ENCODE measurements at regions not wholly inside any gene's neighbourhood (a gene's known extent, or its start where the extent isn't known, plus 50 kb on each side); places are given as distances from the start of the nearest gene placed in this dataset.

- DNase-seq = no peak
Measured at GRCh38 chr1:191913260-191913977, 244.8 kb upstream of the RGS18 start.

- DNase-seq = no peak
Measured at GRCh38 chr1:191929383-191929782, 228.9 kb upstream of the RGS18 start.

DNA sequence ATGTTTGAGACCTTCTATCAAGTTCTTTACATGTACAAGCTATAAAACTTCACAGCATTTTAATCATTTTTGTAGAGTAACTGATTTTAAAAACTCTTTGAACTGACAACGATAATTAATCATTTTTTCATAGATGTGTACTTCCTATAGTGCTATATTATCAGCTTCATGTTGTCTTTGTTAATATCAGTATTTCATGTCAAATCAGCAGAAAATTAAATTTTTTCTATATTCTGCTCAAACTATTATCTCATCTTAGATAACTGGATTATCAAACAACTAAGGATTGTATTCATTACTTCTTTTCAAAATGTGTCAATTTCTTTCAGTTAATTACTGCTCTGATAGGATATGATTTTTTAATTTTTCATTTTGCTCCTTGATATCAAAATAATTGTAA, 214.6 kb upstream of the RGS18 start:
- no peak for DNase-seq

GRCh38 chr1:191953526-191953925, 204.7 kb upstream of the RGS18 start:
- no peak for DNase-seq

GRCh38 chr1:191959856-191960255, 198.4 kb upstream of the RGS18 start:
- DNase-seq = no peak

- no peak for DNase-seq
Measured at GRCh38 chr1:191963286-191963685, 195.0 kb upstream of the RGS18 start.

GRCh38 chr1:191963781-191964455, 194.3 kb upstream of the RGS18 start:
- no peak for DNase-seq

- DNase-seq = no peak
Measured at GRCh38 chr1:191969290-191969689, 189.0 kb upstream of the RGS18 start.

DNA sequence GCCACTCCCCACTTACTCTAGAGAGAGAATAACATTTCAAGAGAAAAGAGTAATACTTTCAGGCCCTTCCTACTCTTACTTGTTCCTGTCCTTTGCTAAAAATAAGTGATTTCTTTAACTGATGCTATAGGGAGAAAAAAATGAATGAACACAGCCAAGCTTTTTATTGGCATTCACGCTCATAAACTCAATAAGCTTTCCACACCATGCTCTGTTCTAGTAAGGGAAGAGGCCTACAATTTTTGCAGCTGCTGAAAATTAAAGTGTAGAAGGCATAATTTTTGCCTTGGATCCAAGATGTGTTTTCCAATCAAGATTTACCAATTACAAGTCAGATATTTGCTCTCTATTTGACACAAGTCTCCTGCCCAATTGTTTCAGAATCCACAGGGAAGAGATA, 188.1 kb upstream of the RGS18 start:
- no peak for DNase-seq

GRCh38 chr1:191971447-191971846, 186.8 kb upstream of the RGS18 start:
- DNase-seq = no peak

GRCh38 chr1:191974004-191974403, 184.3 kb upstream of the RGS18 start:
- DNase-seq = no peak

DNA sequence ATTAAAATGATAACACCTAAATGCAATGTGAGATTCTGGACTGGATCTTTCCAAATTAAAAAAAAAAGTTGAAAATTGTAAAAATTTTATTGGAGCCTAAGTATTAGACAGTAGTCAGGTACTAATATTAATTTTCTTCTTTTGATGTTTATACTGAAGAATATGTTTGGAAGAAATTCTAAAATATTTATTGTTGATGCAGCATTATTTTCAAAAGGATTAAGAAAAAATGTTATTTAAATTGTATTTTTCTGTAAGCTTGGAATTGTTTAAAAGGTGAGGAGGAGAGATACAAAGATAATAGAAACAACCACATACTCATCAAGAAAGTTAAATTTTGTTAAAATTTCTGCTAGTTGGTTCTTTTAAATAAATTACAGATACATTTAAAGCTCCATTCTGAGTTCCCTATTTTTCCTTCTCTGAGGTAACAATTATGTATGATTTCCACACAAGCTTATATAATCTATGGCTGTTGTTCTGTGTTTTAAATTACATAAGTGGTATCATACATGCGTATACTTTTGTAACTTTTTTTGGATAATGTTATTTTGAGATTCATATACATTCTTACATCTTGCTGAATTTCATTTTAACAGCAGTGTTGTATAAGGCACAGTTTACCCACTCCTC, 180.3 kb upstream of the RGS18 start:
- no peak for DNase-seq

- no peak for DNase-seq
Measured at GRCh38 chr1:191984856-191985255, 173.4 kb upstream of the RGS18 start.

GRCh38 chr1:191992118-191992517, 166.1 kb upstream of the RGS18 start:
- DNase-seq = no peak

- peak in 1 of 2 experiments; percentile 9 for DNase-seq
Measured at GRCh38 chr1:191993549-191993948, 164.7 kb upstream of the RGS18 start.

- no peak for DNase-seq
Measured at GRCh38 chr1:192002063-192002462, 156.2 kb upstream of the RGS18 start.

- no peak for DNase-seq
Measured at GRCh38 chr1:192003295-192004077, 154.8 kb upstream of the RGS18 start.

- no peak for DNase-seq
Measured at GRCh38 chr1:192005976-192006375, 152.3 kb upstream of the RGS18 start.

- DNase-seq = no peak
Measured at GRCh38 chr1:192008281-192008825, 149.9 kb upstream of the RGS18 start.

GRCh38 chr1:192010406-192010805, 147.9 kb upstream of the RGS18 start:
- no peak for DNase-seq

DNA sequence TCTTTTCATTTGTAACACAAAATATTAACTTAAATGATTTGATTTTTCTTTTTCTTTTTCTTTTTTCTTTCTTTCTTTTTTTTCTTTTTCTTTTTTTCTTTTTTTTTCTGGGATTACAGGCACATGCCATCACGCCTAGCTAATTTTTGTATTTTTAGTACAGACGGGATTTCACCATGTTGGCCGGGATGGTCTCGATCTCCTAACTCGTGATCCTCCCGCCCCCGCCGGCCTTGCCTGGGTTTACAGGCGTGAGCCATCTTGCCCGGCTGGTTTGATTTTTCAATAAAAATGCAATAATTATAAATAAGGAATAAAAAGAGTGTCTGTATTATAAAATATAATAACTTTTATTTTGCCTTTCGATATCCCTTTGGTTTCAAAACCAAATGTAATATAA, 146.7 kb upstream of the RGS18 start:
- no peak for DNase-seq

- DNase-seq = no peak
Measured at GRCh38 chr1:192022827-192023226, 135.4 kb upstream of the RGS18 start.

DNA sequence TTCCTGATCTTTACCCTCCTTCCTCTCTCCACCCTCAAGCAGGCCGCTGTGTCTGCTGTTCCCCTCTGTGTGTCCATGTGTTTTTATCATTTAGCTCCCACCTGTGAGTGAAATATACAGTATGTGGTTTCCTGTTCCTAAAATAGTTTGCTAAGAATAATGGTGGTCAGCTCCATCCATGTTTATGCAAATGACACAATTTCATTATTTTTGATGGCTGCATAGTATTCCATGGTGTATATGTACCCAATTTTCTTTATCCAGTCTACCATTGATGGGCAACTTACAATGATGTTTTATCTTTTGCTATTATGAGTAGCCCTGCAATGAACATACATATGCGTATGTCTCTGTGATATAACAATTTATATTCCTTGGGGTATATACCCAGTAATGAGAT, 133.4 kb upstream of the RGS18 start:
- no peak for DNase-seq

All from SHP77 (cell line).